ENCODE measurements at regions not wholly inside any gene's neighbourhood (a gene's known extent, or its start where the extent isn't known, plus 50 kb on each side); places are given as distances from the start of the nearest gene placed in this dataset.
"Not testable (repeated sequence)": the region's sequence is repeated elsewhere in the genome, so short reads cannot be mapped to it uniquely, and the experiment has no call there.

- DNase-seq = no peak
Measured at GRCh38 chr15:95681836-95682544, 648.5 kb upstream of the NR2F2 start.

DNA sequence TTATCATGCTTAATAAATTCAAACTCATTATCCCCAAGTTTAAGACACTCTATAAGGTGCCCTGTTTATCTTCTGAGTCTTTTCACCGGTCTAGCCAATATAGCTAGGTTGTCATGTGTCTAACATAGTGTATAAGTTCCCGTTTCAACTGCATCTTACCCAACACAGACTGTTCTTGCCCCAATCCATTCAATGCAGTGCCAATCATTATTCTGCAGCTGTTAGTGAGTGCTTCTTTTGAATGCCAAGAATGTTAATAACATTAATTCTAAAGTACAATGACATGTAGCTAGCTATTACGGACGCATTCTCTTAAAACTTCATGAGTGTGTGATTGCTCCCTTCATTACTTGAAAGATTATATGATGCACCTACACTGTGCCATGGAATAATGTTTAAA lies 646.4 kb upstream of the NR2F2 start:
- no peak for DNase-seq

DNA sequence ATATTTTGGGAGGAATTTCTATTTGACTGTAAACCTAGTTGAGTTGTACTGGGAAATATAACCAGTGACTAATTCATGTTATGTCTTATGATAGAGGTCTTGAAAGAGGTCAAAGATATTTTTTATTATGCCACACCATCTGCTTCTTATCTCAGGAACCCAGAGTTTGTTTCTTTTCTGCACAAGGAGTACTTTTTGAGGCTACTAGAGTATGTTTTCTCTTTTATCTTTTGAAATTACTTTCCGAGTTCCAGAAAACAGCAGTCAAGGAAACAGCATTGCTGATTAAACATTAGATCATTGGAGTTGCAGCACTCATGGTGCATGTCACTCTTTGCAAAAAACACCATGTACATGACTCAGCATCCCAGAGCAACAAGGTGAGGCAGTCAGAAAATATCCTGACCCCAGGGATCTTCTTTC lies 645.8 kb upstream of the NR2F2 start:
- DNase-seq = no peak

- DNase-seq = no peak
Measured at GRCh38 chr15:95687061-95687460, 643.4 kb upstream of the NR2F2 start.

DNA sequence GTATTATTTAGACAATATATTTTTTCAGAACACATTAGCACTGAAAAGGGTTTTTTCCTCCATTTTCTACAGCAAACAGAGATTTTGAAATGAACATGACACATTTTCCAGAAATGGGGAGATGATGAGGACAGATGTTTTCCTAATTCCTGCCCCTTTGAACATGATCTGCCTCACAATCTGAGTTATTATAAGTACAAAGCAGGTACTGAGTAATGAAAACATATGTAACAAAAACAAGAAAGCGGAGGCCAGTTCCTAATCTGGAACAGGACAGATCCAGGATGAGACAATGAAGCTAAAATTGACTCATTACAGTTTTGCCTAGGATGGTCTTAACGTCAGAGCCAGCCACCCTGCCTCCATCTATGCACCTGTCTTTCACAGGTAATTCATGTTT lies 642.8 kb upstream of the NR2F2 start:
- DNase-seq = no peak

DNA sequence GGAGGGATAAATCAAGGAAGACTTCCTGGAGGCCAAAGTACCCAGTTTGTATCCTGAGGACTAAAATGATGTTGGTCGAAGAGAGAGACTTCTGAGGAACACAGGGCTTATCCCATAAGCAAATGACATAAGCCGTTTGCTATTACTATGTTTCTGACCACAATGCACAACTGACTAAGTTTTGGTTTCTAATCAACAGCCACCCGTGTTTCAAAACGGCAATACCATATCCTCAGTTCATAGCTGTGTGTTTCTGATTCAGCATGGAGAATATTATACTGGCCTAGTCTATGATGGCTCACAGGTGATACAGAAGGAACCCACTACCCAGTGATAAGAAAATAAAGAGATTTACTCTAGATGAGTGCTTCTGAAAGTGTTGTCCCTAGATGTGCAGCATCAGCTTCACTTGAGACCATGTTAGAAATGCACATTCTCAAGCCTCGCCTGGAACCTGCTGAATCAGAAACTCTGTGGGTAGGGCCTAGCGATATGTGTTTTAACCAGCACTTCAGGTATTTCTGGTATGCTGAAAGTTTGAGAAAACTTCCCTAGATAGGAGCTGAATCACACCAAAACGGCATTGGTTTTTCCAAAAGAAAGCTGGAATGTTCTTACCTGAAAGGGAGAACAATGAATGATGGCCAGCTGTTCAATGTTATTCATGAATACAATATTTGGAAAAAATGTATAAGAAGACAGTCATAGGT lies 639.7 kb upstream of the NR2F2 start:
- no peak for DNase-seq

GRCh38 chr15:95693917-95694316 lies 636.6 kb upstream of the NR2F2 start:
- no peak for DNase-seq

DNA sequence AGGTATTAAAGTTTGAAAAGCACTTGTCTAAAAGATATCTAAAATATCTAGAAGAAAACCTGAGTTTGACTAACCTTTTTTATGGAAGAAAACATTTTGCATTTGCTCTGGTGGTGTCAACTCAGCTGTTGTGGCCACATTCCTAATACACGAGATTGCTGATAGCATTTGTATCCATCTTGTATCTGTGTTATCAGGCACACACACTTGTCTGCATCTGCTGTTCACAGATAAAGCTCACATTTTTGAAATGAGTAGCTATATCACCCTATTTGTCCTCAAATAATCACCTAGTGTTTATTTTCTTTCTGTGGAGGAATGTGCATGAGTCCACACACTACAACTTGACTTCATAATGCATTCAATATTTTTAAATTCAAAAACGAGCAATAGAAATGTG lies 632.3 kb upstream of the NR2F2 start:
- DNase-seq = no peak

GRCh38 chr15:95698951-95699350 lies 631.5 kb upstream of the NR2F2 start:
- no peak for DNase-seq

- no peak for DNase-seq
Measured at GRCh38 chr15:95699578-95699977, 630.9 kb upstream of the NR2F2 start.

DNA sequence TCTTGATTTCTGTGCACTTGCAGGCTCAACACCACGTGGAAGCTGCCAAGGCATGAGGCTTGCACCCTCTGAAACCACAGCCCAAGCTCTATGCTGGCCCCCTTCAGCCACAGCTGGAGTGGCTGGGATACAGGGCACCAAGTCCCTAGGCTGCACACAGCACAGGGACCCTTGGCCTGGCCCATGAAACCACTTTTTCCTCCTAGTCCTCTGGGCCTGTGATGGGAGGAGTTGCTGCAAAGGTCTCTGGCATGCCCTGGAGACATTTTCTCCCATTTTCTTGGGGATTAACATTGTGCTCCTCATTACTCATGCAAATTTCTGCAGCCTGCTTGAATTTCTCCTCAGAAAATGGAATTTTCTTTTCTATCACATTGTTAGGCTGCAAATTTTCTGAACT lies 629.8 kb upstream of the NR2F2 start:
- DNase-seq = not testable (repeated sequence)

DNA sequence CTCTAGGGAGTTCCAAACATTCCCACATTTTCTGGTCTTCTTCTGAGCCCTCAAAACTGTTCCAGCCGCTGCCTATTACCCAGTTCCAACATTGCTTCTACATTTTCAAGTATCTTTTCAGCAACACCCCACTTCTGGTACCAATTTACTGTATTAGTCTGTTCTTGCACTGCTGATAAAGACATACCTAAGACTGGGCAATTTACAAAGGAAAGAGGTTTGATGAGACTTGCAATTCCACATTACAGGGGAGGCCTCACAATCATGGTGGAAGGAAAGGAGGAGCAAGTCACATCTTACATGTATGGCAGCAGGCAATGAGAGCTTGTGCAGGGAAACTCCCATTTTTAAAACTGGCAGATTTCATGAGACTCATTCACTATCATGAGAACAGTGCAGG lies 629.1 kb upstream of the NR2F2 start:
- no peak for DNase-seq

DNA sequence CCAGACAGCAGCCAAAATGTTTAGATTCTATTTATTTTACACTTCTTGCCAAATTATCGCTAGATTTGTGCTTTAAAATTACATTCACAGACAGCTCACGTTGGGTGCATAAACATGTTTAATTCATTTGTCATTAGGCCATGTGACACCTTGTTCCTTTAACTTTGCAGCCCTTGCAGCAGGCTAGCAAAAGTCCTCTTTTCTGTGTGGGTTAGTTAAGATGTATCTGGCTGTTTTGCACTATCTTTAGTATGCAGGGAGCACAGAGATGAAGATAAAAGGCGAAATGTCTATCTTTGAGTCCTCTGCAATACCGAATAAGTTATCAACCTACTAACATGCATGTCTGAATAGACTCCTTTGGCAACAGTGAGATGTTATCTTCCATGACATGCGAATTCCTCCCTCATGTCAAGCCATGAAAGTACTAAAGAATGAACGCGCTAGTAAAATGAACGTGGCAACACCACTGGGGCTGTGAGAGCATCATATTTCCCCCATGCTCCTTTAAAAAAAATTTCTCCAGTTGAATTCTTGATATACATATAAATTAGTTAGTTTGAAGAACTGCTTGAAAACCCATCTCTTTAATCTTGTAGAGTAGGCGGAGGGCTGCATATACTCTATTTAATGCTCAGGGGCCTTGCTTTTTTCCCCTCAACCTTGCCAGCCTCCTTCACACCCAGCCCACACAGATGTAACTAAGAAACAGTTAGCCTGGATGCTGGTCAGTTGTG lies 620.4 kb upstream of the NR2F2 start:
- DNase-seq = no peak

GRCh38 chr15:95712785-95713184 lies 617.7 kb upstream of the NR2F2 start:
- DNase-seq = no peak

GRCh38 chr15:95713324-95713723 lies 617.2 kb upstream of the NR2F2 start:
- no peak for DNase-seq

- DNase-seq = no peak
Measured at GRCh38 chr15:95715116-95715903, 615.2 kb upstream of the NR2F2 start.

DNA sequence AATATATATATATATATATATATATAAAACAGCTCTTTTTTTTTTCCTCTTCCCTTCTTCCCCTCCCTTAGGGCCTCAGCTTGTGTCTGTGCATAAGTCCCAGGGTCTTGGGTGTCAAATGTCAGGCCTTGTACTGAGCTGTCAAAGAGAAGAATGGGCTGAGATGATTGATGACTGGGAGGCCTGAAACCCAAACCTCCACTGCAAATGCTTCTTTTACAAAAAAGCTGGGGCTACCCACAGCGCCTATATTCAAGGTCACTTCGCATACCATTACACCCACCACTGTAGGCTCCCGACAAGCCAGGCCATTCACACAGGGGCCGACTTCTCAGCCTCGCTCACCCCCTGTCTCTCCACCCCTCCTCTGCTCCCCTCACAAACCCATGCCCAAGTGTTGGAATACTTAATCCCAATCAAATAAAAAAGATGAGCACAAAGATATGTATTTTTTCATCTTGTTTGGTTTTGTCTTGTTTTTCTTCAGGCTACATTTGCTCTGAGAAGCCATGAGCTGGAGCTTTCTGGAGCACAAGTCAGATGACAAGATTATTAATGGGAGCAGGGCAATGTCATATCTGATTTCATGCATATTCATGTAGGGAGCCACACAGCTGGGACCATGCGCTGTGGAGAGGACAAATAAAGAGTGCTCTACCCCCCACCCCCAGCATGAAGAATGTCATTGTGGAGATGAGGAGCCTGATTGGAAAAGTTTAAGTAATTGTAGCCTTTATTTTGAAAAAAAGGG lies 614.4 kb upstream of the NR2F2 start:
- DNase-seq = peak; percentile 2

- DNase-seq = no peak
Measured at GRCh38 chr15:95716708-95717107, 613.8 kb upstream of the NR2F2 start.

DNA sequence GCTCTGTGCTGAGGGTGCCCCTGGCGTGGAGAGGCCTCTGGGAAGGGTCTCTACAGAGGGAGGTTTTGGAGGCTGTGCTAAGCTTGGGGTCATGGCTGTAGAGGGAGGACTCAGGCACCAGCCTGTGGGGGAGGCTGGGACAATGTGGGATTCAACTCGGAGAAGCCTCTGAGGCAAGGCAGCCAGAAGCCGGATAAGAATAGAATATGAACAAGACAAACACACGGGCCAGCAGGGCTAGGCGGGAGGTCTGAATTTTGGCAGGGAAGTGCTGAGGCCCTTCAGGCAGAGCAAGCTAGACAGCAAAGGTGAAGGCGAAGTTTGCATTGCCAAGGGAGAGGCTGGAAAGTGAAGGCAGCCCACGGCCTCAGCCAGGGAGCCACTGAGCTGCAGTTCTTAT lies 612.1 kb upstream of the NR2F2 start:
- no peak for DNase-seq

DNA sequence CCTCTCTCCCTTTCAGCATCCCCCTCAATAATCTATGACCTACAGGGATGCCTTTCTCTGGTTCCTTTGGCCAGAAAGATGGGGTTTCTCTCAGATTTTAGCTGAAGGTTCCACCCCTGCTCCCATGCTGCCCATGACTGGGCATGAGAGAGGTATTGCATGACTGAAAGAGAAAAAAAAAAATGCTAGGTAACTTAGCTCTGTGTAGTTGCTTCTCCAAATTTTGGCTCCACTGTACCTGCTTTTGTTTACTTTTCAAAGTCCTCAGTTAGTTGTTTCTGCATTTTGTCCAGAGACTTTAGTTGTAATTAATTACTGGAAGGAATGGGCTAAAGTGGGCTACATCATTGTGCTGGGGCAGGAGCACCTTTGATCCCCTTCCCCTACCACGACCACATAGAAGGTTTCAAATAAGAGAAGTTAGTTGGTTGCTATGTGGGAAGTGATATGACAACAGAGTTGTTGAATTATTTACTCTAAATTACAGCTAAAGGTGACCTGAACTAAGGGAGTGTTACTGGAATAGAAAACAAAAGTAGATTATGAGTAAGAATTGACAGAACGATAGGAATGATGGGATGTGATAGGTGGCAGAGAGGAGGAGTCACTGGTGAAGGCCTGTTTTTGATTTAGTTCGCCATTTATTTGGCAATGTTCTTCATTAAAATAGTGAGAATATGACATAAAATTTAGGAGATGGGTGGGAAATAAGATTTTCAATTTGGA lies 605.4 kb upstream of the NR2F2 start:
- DNase-seq = no peak

DNA sequence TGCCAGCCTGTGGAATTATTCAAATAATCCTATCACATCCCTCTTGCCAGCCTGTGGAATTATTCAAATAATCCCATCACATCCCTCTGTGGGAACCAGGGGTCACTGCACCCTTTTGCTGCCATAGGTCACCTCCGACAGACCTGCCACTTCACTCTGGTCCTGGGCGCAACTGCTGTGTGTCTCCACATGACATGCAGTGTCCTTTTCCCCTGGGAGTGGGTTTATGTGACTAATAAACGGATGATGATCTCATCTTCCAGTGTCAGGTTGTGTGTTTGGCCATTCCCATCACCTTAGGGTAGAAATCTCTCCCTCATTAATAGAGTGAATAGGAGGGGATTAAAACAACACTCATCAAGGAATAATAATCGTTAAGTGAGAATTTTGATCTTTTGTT lies 603.6 kb upstream of the NR2F2 start:
- no peak for DNase-seq

DNA sequence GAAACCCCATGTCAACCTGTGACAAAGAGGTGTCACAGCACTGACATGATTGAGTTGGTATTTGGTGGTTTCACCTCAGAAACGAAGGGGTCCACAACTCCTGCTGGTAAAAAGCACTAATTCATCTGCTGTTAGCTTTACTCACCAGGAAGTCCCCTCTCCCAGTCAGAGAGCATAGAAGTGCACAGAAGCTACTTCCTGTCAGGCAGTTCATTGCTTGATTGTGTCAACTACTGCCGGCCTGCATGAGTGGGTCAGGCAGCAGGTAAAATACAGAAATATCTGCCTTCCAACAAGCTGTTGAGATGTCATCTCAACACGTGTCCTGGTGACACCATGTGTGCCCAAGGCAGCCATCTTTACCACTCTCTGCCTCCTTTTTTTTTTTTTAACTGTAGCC lies 596.6 kb upstream of the NR2F2 start:
- DNase-seq = no peak

Data from NCI-H2171 (cell line).